ENCODE measurements at regions not wholly inside any gene's neighbourhood (a gene's known extent, or its start where the extent isn't known, plus 50 kb on each side); places are given as distances from the start of the nearest gene placed in this dataset.

GRCh38 chr4:94000559-94000958 lies 172.0 kb downstream of the ATOH1 start:
- TF ChIP-seq FOXM1 (IDR thresholded peaks at IDR 0.05; ENCODE audit: borderline replicate concordance): no peak
- TF ChIP-seq BHLHE40 (IDR thresholded peaks at IDR 0.05; ENCODE audit: borderline replicate concordance): no peak
- TF ChIP-seq TARDBP (IDR thresholded peaks at IDR 0.05): no peak
- ChIA-PET CTCF (no interaction called here), POLR2A (no interaction called here)
- no peak for DNase-seq (ENCODE audit: extremely low spot score)

- POLR2A ChIA-PET: no interaction called here
- no peak for TF ChIP-seq CTBP1 (IDR thresholded peaks at IDR 0.05; ENCODE audit: borderline replicate concordance)
- CTCF ChIA-PET: interaction anchor here (0.6 kb wide), 1 partner anchor 12 kb away, joined by 3 read pairs; no protein-coding TSS in a partner anchor
- DNase-seq (ENCODE audit: extremely low spot score): no peak
Observed at GRCh38 chr4:94006932-94007331, 178.4 kb downstream of the ATOH1 start.

- ChIA-PET CTCF (no interaction called here), POLR2A (no interaction called here)
- no peak for DNase-seq (ENCODE audit: extremely low spot score)
- TF ChIP-seq PKNOX1 (IDR thresholded peaks at IDR 0.05) (no peak), FOXM1 (IDR thresholded peaks at IDR 0.05; ENCODE audit: borderline replicate concordance) (no peak), HDGF (IDR thresholded peaks at IDR 0.05; ENCODE audit: borderline replicate concordance) (no peak), FOXK2 (IDR thresholded peaks at IDR 0.05) (no peak), FOXA1 (IDR thresholded peaks at IDR 0.05) (no peak), ZNF384 (IDR thresholded peaks at IDR 0.05) (no peak), ARNT (IDR thresholded peaks at IDR 0.05) (no peak), CTBP1 (IDR thresholded peaks at IDR 0.05; ENCODE audit: borderline replicate concordance) (no peak), BHLHE40 (IDR thresholded peaks at IDR 0.05; ENCODE audit: borderline replicate concordance) (no peak), SP1 (IDR thresholded peaks at IDR 0.05) (no peak), NFRKB (IDR thresholded peaks at IDR 0.05) (no peak), LEF1 (IDR thresholded peaks at IDR 0.05; ENCODE audit: borderline replicate concordance) (no peak), L3MBTL2 (conservative IDR thresholded peaks at IDR 0.05) (no peak)
Observed at GRCh38 chr4:94011190-94011589, 182.6 kb downstream of the ATOH1 start.

GRCh38 chr4:94014484-94015136 lies 186.1 kb downstream of the ATOH1 start:
- ChIA-PET POLR2A (no interaction called here), CTCF (no interaction called here)
- DNase-seq (ENCODE audit: extremely low spot score): no peak
- TF ChIP-seq SP1 (IDR thresholded peaks at IDR 0.05): no peak

GRCh38 chr4:94015956-94016355 lies 187.4 kb downstream of the ATOH1 start:
- ChIA-PET POLR2A (no interaction called here), CTCF (no interaction called here)
- no peak for TF ChIP-seq TARDBP (IDR thresholded peaks at IDR 0.05)
- no peak for TF ChIP-seq NFRKB (IDR thresholded peaks at IDR 0.05)
- no peak for TF ChIP-seq BHLHE40 (IDR thresholded peaks at IDR 0.05; ENCODE audit: borderline replicate concordance)
- TF ChIP-seq FOXM1 (IDR thresholded peaks at IDR 0.05; ENCODE audit: borderline replicate concordance): no peak
- no peak for TF ChIP-seq ARNT (IDR thresholded peaks at IDR 0.05)
- TF ChIP-seq LEF1 (IDR thresholded peaks at IDR 0.05; ENCODE audit: borderline replicate concordance): no peak
- no peak for TF ChIP-seq L3MBTL2 (conservative IDR thresholded peaks at IDR 0.05)
- TF ChIP-seq HDGF (IDR thresholded peaks at IDR 0.05; ENCODE audit: borderline replicate concordance): no peak
- DNase-seq (ENCODE audit: extremely low spot score): no peak

- no peak for TF ChIP-seq CTBP1 (IDR thresholded peaks at IDR 0.05; ENCODE audit: borderline replicate concordance)
- TF ChIP-seq SP1 (IDR thresholded peaks at IDR 0.05): no peak
- TF ChIP-seq TARDBP (IDR thresholded peaks at IDR 0.05): no peak
- no peak for TF ChIP-seq SUZ12 (IDR thresholded peaks at IDR 0.05)
- no peak for TF ChIP-seq FOXK2 (IDR thresholded peaks at IDR 0.05)
- no peak for TF ChIP-seq PKNOX1 (IDR thresholded peaks at IDR 0.05)
- no peak for TF ChIP-seq HDGF (IDR thresholded peaks at IDR 0.05; ENCODE audit: borderline replicate concordance)
- no peak for TF ChIP-seq L3MBTL2 (conservative IDR thresholded peaks at IDR 0.05)
- TF ChIP-seq LEF1 (IDR thresholded peaks at IDR 0.05; ENCODE audit: borderline replicate concordance): no peak
- no peak for TF ChIP-seq FOXA1 (IDR thresholded peaks at IDR 0.05)
- no peak for TF ChIP-seq ARNT (IDR thresholded peaks at IDR 0.05)
- TF ChIP-seq FOXM1 (IDR thresholded peaks at IDR 0.05; ENCODE audit: borderline replicate concordance): no peak
- no peak for TF ChIP-seq ELF4 (IDR thresholded peaks at IDR 0.05)
- no peak for TF ChIP-seq NFRKB (IDR thresholded peaks at IDR 0.05)
- no peak for TF ChIP-seq BHLHE40 (IDR thresholded peaks at IDR 0.05; ENCODE audit: borderline replicate concordance)
- no peak for TF ChIP-seq ZNF384 (IDR thresholded peaks at IDR 0.05)
- peak; percentile 30 for DNase-seq (ENCODE audit: extremely low spot score)
- ChIA-PET POLR2A (no interaction called here), CTCF (no interaction called here)
Observed at GRCh38 chr4:94032754-94033153, 174.9 kb upstream of the SMARCAD1 start.

- TF ChIP-seq FOXA1 (IDR thresholded peaks at IDR 0.05) (no peak), CTBP1 (IDR thresholded peaks at IDR 0.05; ENCODE audit: borderline replicate concordance) (no peak), HDGF (IDR thresholded peaks at IDR 0.05; ENCODE audit: borderline replicate concordance) (no peak), ARNT (IDR thresholded peaks at IDR 0.05) (no peak), FOXM1 (IDR thresholded peaks at IDR 0.05; ENCODE audit: borderline replicate concordance) (no peak)
- no peak for DNase-seq (ENCODE audit: extremely low spot score)
- POLR2A ChIA-PET: no interaction called here
- CTCF ChIA-PET: no interaction called here
Observed at GRCh38 chr4:94036964-94037363, 170.7 kb upstream of the SMARCAD1 start.

GRCh38 chr4:94038195-94038594 lies 169.5 kb upstream of the SMARCAD1 start:
- ChIA-PET CTCF (no interaction called here), POLR2A (no interaction called here)

More at GRCh38 chr4:94038195-94038594, 169.5 kb upstream of the SMARCAD1 start:
- TF ChIP-seq FOXM1 (IDR thresholded peaks at IDR 0.05; ENCODE audit: borderline replicate concordance): no peak
- TF ChIP-seq PKNOX1 (IDR thresholded peaks at IDR 0.05): no peak
- no peak for TF ChIP-seq SP1 (IDR thresholded peaks at IDR 0.05)
- TF ChIP-seq SUZ12 (IDR thresholded peaks at IDR 0.05): no peak
- TF ChIP-seq HDGF (IDR thresholded peaks at IDR 0.05; ENCODE audit: borderline replicate concordance): no peak
- TF ChIP-seq FOXA1 (IDR thresholded peaks at IDR 0.05): no peak
- no peak for TF ChIP-seq ZNF384 (IDR thresholded peaks at IDR 0.05)
- no peak for TF ChIP-seq FOXK2 (IDR thresholded peaks at IDR 0.05)
- no peak for TF ChIP-seq BHLHE40 (IDR thresholded peaks at IDR 0.05; ENCODE audit: borderline replicate concordance)
- TF ChIP-seq TARDBP (IDR thresholded peaks at IDR 0.05): no peak
- no peak for TF ChIP-seq NFRKB (IDR thresholded peaks at IDR 0.05)
- no peak for TF ChIP-seq ARNT (IDR thresholded peaks at IDR 0.05)
- no peak for TF ChIP-seq CTBP1 (IDR thresholded peaks at IDR 0.05; ENCODE audit: borderline replicate concordance)
- peak; percentile 25 for DNase-seq (ENCODE audit: extremely low spot score)
